GM12892 (cell line): ENCODE measurements at regions not wholly inside any gene's neighbourhood (a gene's known extent, or its start where the extent isn't known, plus 50 kb on each side); places are given as distances from the start of the nearest gene placed in this dataset.

Experiments used
- POLR2A ChIP-seq: IDR thresholded peaks from 2 replicates; pipeline ENCODE4 v1.6.1; 2011; ENCODE audit warnings: low read depth, low read length, control low read depth
- POLR2AphosphoS5 ChIP-seq: IDR thresholded peaks from 2 replicates; pipeline ENCODE4 v1.6.1; 2011; ENCODE audit warnings: low read depth, low read length, control low read depth
- TAF1 ChIP-seq: IDR thresholded peaks from 2 replicates; pipeline ENCODE4 v1.6.1; 2011; ENCODE audit warnings: low read depth, mild to moderate bottlenecking, control low read depth, low read length, borderline replicate concordance

DNA sequence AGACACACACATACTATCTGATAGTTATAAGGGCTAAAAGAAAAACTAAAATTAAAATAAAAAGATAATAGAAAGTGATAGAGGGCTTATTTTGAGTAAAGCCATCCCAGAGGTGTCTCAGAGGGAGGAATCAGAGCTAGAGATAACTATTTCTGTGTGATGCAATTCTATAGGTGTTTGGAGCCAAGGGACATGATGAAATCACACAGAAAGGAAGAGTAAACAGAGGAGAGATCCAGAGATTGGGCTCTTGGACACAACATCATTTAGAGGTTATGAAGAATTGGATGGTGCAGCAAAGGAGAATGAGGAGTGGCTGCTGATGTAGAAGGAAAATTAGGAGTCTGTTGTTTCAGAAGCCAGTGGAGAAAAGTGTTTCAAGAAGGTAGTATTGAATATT lies 393.5 kb downstream of the DIRAS2 start:
- TF ChIP-seq POLR2AphosphoS5 (no peak), POLR2A (no peak), TAF1 (no peak)
